ENCODE measurements at regions not wholly inside any gene's neighbourhood (a gene's known extent, or its start where the extent isn't known, plus 50 kb on each side); places are given as distances from the start of the nearest gene placed in this dataset.

DNA sequence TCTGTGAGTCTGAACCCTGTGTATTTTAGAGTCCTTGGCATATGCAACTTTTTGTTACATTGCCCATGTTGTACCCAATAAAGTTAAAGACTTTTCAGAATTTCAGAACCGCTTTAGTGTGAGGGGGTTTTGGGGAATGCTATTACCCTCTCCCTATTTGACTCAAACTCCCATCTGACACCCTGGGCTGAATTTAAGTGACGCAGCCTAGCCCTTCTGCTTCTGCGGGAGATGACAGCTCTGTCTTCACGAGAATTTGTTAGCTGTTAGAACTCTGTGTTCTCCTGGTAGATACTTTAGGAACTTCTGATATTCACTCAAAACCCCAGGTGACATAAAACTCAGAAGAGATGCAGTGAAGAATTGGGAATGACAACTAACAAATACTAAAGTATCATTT is 500.6 kb upstream of the ID4 start:
- TF ChIP-seq, protein P1, sequence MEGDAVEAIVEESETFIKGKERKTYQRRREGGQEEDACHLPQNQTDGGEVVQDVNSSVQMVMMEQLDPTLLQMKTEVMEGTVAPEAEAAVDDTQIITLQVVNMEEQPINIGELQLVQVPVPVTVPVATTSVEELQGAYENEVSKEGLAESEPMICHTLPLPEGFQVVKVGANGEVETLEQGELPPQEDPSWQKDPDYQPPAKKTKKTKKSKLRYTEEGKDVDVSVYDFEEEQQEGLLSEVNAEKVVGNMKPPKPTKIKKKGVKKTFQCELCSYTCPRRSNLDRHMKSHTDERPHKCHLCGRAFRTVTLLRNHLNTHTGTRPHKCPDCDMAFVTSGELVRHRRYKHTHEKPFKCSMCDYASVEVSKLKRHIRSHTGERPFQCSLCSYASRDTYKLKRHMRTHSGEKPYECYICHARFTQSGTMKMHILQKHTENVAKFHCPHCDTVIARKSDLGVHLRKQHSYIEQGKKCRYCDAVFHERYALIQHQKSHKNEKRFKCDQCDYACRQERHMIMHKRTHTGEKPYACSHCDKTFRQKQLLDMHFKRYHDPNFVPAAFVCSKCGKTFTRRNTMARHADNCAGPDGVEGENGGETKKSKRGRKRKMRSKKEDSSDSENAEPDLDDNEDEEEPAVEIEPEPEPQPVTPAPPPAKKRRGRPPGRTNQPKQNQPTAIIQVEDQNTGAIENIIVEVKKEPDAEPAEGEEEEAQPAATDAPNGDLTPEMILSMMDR (IDR thresholded peaks at IDR 0.05; ENCODE audit: low read depth, low read length), result no peak
- TF ChIP-seq, protein P2, sequence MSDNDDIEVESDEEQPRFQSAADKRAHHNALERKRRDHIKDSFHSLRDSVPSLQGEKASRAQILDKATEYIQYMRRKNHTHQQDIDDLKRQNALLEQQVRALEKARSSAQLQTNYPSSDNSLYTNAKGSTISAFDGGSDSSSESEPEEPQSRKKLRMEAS (IDR thresholded peaks at IDR 0.05; ENCODE audit: low read depth, low read length), result no peak
